WI38 (cell line): ENCODE measurements at regions not wholly inside any gene's neighbourhood (a gene's known extent, or its start where the extent isn't known, plus 50 kb on each side); places are given as distances from the start of the nearest gene placed in this dataset.

Source experiments
- H3K4me3 ChIP-seq: 2 replicates; pipeline ENCODE4 v1.5.1; 2011; ENCODE audit warnings: low read depth, mild to moderate bottlenecking, control low read depth, low read length
- CTCF ChIP-seq: IDR thresholded peaks from 2 replicates; pipeline ENCODE4 v1.5.1; 2012; ENCODE audit warnings: low read depth, mild to moderate bottlenecking, control low read depth, low read length

- no peak overlapping the region for H3K4me3 ChIP-seq
- TF ChIP-seq CTCF, result no peak
Observed at GRCh38 chr13:103157016-103157415, 90.8 kb upstream of the SLC10A2 start.

- no peak overlapping the region for H3K4me3 ChIP-seq
- no peak for TF ChIP-seq CTCF
Observed at GRCh38 chr13:103156346-103156998, 90.3 kb upstream of the SLC10A2 start.

GRCh38 chr13:103153466-103153865 lies 87.2 kb upstream of the SLC10A2 start:
- H3K4me3 ChIP-seq, result no peak overlapping the region
- no peak for TF ChIP-seq CTCF

GRCh38 chr13:103147961-103148360 lies 81.7 kb upstream of the SLC10A2 start:
- H3K4me3 ChIP-seq, result no peak overlapping the region
- no peak for TF ChIP-seq CTCF

GRCh38 chr13:103145442-103145841 lies 79.2 kb upstream of the SLC10A2 start:
- no peak overlapping the region for H3K4me3 ChIP-seq
- TF ChIP-seq CTCF, result no peak

- TF ChIP-seq CTCF, result no peak
- no peak overlapping the region for H3K4me3 ChIP-seq
Observed at GRCh38 chr13:103143432-103143831, 77.2 kb upstream of the SLC10A2 start.

GRCh38 chr13:103142151-103142550 lies 75.9 kb upstream of the SLC10A2 start:
- no peak overlapping the region for H3K4me3 ChIP-seq
- no peak for TF ChIP-seq CTCF
